T-cell (primary cell): ENCODE measurements at regions not wholly inside any gene's neighbourhood (a gene's known extent, or its start where the extent isn't known, plus 50 kb on each side); places are given as distances from the start of the nearest gene placed in this dataset.

ENCODE experiments used
- ATAC-seq, 4 experiments: fragments of 200-7000 bp in 3 of 4; fragments of 150-1000 bp in 1 of 4; cut with Tn5 transposase; replicated peaks in 1 of 4; 1 replicate in 3 of 4; 2 replicates in 1 of 4; pipeline ENCODE4 v1.10.0; 2021; ENCODE audit warnings: moderate library complexity in 3 of 4, mild to moderate bottlenecking in 2 of 4, moderate number of reproducible peaks in 1 of 4
- CTCF ChIA-PET, 2 donors: fragments of 300-600 bp; sonication (Branson Sonifier 250); formaldehyde crosslinking; loops; one replicate each; lab custom pipeline; 2022; ENCODE audit warnings: antibody characterized with exemption in 2 of 2; lab: Charles Lee
- POLR2A ChIA-PET, 2 donors: fragments of 300-600 bp; sonication (Branson Sonifier 250); formaldehyde crosslinking; loops; one replicate each; lab custom pipeline; 2022; ENCODE audit warnings: antibody characterized with exemption in 2 of 2; lab: Charles Lee
- DNase-seq, 35 experiments: peaks; one replicate each; pipeline versions ENCODE4 v3.0.0 to v3.0.0-alpha.2; 2013 to 2023
- H3K27ac ChIP-seq: one replicate; pipeline ENCODE4 v1.5.1; 2013; ENCODE audit warnings: low read length
- H3K27me3 ChIP-seq, 2 experiments: replicated peaks in 1 of 2; 1 replicate in 1 of 2; 2 replicates in 1 of 2; pipeline versions ENCODE4 v1.6.1 to v1.7.0; 2013; ENCODE audit warnings: low read length in 1 of 2, mixed read lengths in 1 of 2; ENCODE audit not compliant: control insufficient read depth in 2 of 2, insufficient read depth in 2 of 2; ENCODE audit errors: extremely low read depth in 1 of 2
- H3K36me3 ChIP-seq, 2 donors: 1 replicate in 1 of 2; 2 replicates in 1 of 2; pipeline versions ENCODE4 v1.6.1 to v1.7.0; 2013; ENCODE audit warnings: low read length in 1 of 2; ENCODE audit not compliant: control insufficient read depth in 2 of 2, insufficient read depth in 1 of 2; ENCODE audit errors: extremely low read depth in 1 of 2
- H3K4me1 ChIP-seq, 2 experiments: 1 replicate in 1 of 2; 2 replicates in 1 of 2; pipeline versions ENCODE4 v1.6.1 to v1.7.0; 2013; ENCODE audit warnings: low read length in 2 of 2, mixed read lengths in 1 of 2; ENCODE audit not compliant: insufficient read depth in 2 of 2, control insufficient read depth in 1 of 2; ENCODE audit errors: extremely low read depth in 1 of 2
- H3K4me3 ChIP-seq, 2 donors: 1 replicate in 1 of 2; 2 replicates in 1 of 2; pipeline versions ENCODE4 v1.5.1 to v1.7.0; 2013; ENCODE audit warnings: mild to moderate bottlenecking in 2 of 2, low read length in 1 of 2, moderate library complexity in 1 of 2; ENCODE audit not compliant: control insufficient read depth in 1 of 2; ENCODE audit errors: extremely low read depth in 1 of 2
- H3K9me3 ChIP-seq: 2 replicates; pipeline ENCODE4 v1.7.0; 2013
- H3K27ac Mint-ChIP-seq, 2 donors: one replicate each; pipeline ENCODE4 v1.8.0; 2020 to 2021; ENCODE audit warnings: mild to moderate bottlenecking in 2 of 2, mixed read lengths in 2 of 2
- H3K27me3 Mint-ChIP-seq, 2 donors: one replicate each; pipeline ENCODE4 v1.8.0; 2021 to 2022; ENCODE audit warnings: mixed read lengths in 2 of 2
- H3K36me3 Mint-ChIP-seq: one replicate; pipeline ENCODE4 v1.8.0; 2021; ENCODE audit warnings: mixed read lengths
- H3K4me1 Mint-ChIP-seq, 3 donors: one replicate each; pipeline ENCODE4 v1.8.0; 2020 to 2022; ENCODE audit warnings: mixed read lengths in 3 of 3, mild to moderate bottlenecking in 1 of 3
- H3K4me3 Mint-ChIP-seq, 3 donors: one replicate each; pipeline ENCODE4 v1.8.0; 2020 to 2022; ENCODE audit warnings: mild to moderate bottlenecking in 3 of 3, mixed read lengths in 3 of 3, moderate library complexity in 3 of 3
- H3K9me3 Mint-ChIP-seq, 3 donors: one replicate each; pipeline ENCODE4 v1.8.0; 2020 to 2022; ENCODE audit warnings: mixed read lengths in 3 of 3
- WGBS: methylation state at CpG from one replicate; pipeline ENCODE4 v1.1.5; 2013; ENCODE audit warnings: missing lambda C conversion rate; ENCODE audit not compliant: insufficient coverage; 5-methylcytosine and 5-hydroxymethylcytosine counted together

DNA sequence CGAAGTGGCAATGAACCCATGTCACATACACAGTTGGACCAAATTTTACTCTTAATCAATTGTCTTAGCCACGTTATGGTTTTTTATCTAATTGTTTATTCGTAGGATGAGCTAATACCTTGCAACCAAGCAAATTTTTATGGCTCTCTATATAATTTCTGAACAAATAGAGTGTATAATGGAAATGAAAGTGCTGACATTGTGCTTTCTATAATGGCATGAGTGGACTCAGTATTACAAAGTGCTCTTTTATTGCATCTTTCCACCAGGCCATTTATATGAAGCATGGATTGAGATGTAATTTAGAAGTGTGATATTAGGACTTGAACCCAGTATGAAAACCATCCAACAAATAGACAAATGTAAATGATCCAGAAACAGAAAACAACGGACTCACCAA lies 1096.0 kb downstream of the DTWD2 start:
- Histone ChIP-seq H3K9me3 (no peaks in the 10 kb centered on the region), H3K4me3 (no peak overlapping the region), H3K27ac (no peak overlapping the region), H3K4me1 (no peaks in the 10 kb centered on the region), H3K36me3 (no peaks in the 10 kb centered on the region), H3K27me3 (no peaks in the 10 kb centered on the region)
- H3K27me3 Mint-ChIP-seq = no peaks in the 10 kb centered on the region
- peaks cover 4 to 5% (median 5%) of the 10 kb centered on the region in 3 donors for H3K9me3 Mint-ChIP-seq
- ChIA-PET CTCF (no interaction called here), POLR2A (interaction anchor here in 1 of 2 donors (0.7 kb wide), 1 partner anchor 238 kb away, joined by 3 read pairs; no protein-coding TSS in a partner anchor)
- no peak overlapping the region for H3K4me3 Mint-ChIP-seq
- H3K36me3 Mint-ChIP-seq = no peaks in the 10 kb centered on the region
- DNase-seq (no peak), ATAC-seq (no peak)
- peaks cover 0 to 6% (median 3%) of the 10 kb centered on the region in 3 donors for H3K4me1 Mint-ChIP-seq
- WGBS = no CpG with 5 or more reads among the region's 4 CpGs
- no peak overlapping the region for H3K27ac Mint-ChIP-seq

- H3K9me3 ChIP-seq = no peaks in the 10 kb centered on the region
- no peaks in the 10 kb centered on the region for H3K4me1 ChIP-seq
- no peak overlapping the region for H3K27ac Mint-ChIP-seq
- H3K27ac ChIP-seq = no peak overlapping the region
- peaks cover 0 to 6% (median 3%) of the 10 kb centered on the region in 3 donors for H3K4me1 Mint-ChIP-seq
- H3K27me3 Mint-ChIP-seq = no peaks in the 10 kb centered on the region
- peaks cover 5 to 10% (median 9%) of the 10 kb centered on the region in 3 donors for H3K9me3 Mint-ChIP-seq
- POLR2A ChIA-PET = no interaction called here
- no peak for DNase-seq
- no peak for ATAC-seq
- H3K36me3 ChIP-seq = no peaks in the 10 kb centered on the region
- CTCF ChIA-PET = no interaction called here
- no peak overlapping the region for H3K4me3 ChIP-seq
- no peaks in the 10 kb centered on the region for H3K36me3 Mint-ChIP-seq
- peak overlapping the region in 1 of 3 donors; percentile 18 for H3K4me3 Mint-ChIP-seq
- H3K27me3 ChIP-seq = no peaks in the 10 kb centered on the region
Observed at GRCh38 chr5:117889596-117889995, 1098.8 kb downstream of the DTWD2 start.

DNA sequence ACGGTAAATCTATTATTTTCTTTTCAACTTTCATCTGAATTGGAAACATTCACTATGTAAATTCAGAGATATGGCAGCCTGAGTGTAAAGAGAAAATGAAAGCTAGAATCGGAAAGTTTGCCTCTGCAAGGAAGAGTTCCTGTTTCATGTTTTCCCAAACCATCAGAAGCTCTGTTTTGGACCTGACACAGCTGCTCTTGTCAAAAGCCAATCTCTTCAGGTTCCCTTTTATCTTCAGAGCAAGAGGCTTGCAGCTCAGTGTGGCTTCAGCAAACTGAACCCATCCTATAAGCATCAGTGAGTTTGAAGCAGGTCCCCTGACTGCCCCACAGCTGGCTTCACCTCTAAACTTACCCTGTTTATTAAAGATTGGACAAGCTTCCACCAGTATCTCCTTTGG lies 1099.7 kb downstream of the DTWD2 start:
- no peaks in the 10 kb centered on the region for H3K27me3 Mint-ChIP-seq
- POLR2A ChIA-PET = no interaction called here
- no peaks in the 10 kb centered on the region for H3K36me3 Mint-ChIP-seq
- H3K4me1 ChIP-seq = no peaks in the 10 kb centered on the region
- no peak overlapping the region for H3K27ac Mint-ChIP-seq
- ATAC-seq (no peak), DNase-seq (no peak)
- H3K27ac ChIP-seq = no peak overlapping the region
- peaks cover 0 to 6% (median 3%) of the 10 kb centered on the region in 3 donors for H3K4me1 Mint-ChIP-seq
- no peaks in the 10 kb centered on the region for H3K27me3 ChIP-seq
- no peak overlapping the region for H3K4me3 ChIP-seq
- CTCF ChIA-PET = no interaction called here
- H3K9me3 ChIP-seq = no peaks in the 10 kb centered on the region
- 0% methylated on average over 1 of the region's 2 CpGs for WGBS
- H3K36me3 ChIP-seq = no peaks in the 10 kb centered on the region
- H3K9me3 Mint-ChIP-seq = peaks cover 8 to 14% (median 9%) of the 10 kb centered on the region in 3 donors
- H3K4me3 Mint-ChIP-seq = peak overlapping the region in 1 of 3 donors; percentile 18

GRCh38 chr5:117881426-117882230 lies 1106.7 kb downstream of the DTWD2 start:
- ChIA-PET CTCF (no interaction called here), POLR2A (no interaction called here)
- Histone ChIP-seq H3K27me3 (no peaks in the 10 kb centered on the region), H3K9me3 (no peaks in the 10 kb centered on the region), H3K27ac (no peak overlapping the region), H3K4me3 (no peak overlapping the region), H3K36me3 (no peaks in the 10 kb centered on the region), H3K4me1 (no peaks in the 10 kb centered on the region)
- no peak for ATAC-seq
- Mint-ChIP-seq H3K4me3 (no peak overlapping the region), H3K9me3 (peaks cover 7 to 12% (median 8%) of the 10 kb centered on the region in 3 donors), H3K36me3 (no peaks in the 10 kb centered on the region), H3K27me3 (no peaks in the 10 kb centered on the region), H3K27ac (no peak overlapping the region), H3K4me1 (no peaks in the 10 kb centered on the region)
- no peak for DNase-seq
- WGBS = 62% methylated on average over 2 of the region's 4 CpGs

GRCh38 chr5:117880932-117881331 lies 1107.4 kb downstream of the DTWD2 start:
- no peaks in the 10 kb centered on the region for H3K4me1 Mint-ChIP-seq

DNA sequence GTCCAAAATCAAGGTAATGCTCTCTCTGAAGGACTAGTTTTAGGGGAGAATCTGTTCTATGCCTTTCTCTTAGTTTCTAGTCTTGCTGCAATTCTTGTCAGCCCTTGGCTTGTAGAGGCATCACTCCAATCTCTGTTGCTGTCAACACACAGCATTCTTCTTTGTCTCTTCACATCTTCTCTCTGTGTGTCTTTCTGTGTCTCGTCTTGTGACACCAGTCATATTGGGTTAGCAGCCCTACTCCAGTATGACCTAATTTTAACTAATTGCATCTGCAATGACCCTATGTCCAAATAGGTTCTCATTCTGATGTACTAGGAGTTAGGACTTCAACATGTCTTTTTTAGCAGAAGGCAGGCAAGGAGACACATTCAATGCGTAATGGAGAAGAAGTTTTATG lies 1110.6 kb downstream of the DTWD2 start:
- no peaks in the 10 kb centered on the region for H3K9me3 ChIP-seq
- H3K27ac ChIP-seq = no peak overlapping the region
- no peak overlapping the region for H3K27ac Mint-ChIP-seq
- no peak for ATAC-seq
- peaks cover 2 to 9% (median 3%) of the 10 kb centered on the region in 3 donors for H3K9me3 Mint-ChIP-seq
- POLR2A ChIA-PET = no interaction called here
- H3K36me3 Mint-ChIP-seq = no peaks in the 10 kb centered on the region
- no peaks in the 10 kb centered on the region for H3K4me1 Mint-ChIP-seq
- H3K4me1 ChIP-seq = no peaks in the 10 kb centered on the region
- 100% methylated on average over 1 of the region's 2 CpGs for WGBS
- H3K27me3 Mint-ChIP-seq = no peaks in the 10 kb centered on the region
- no peak for DNase-seq
- H3K27me3 ChIP-seq = no peaks in the 10 kb centered on the region
- CTCF ChIA-PET = no interaction called here
- H3K4me3 Mint-ChIP-seq = no peak overlapping the region
- no peak overlapping the region for H3K4me3 ChIP-seq
- no peaks in the 10 kb centered on the region for H3K36me3 ChIP-seq

More at GRCh38 chr5:117880932-117881331, 1107.4 kb downstream of the DTWD2 start:
- no peaks in the 10 kb centered on the region for H3K36me3 Mint-ChIP-seq
- H3K4me3 Mint-ChIP-seq = no peak overlapping the region
- Histone ChIP-seq H3K9me3 (no peaks in the 10 kb centered on the region), H3K27ac (no peak overlapping the region), H3K36me3 (no peaks in the 10 kb centered on the region), H3K27me3 (no peaks in the 10 kb centered on the region), H3K4me3 (no peak overlapping the region), H3K4me1 (no peaks in the 10 kb centered on the region)
- CTCF ChIA-PET = no interaction called here
- POLR2A ChIA-PET = no interaction called here
- ATAC-seq (no peak), DNase-seq (no peak)
- no peak overlapping the region for H3K27ac Mint-ChIP-seq
- no peaks in the 10 kb centered on the region for H3K27me3 Mint-ChIP-seq
- peaks cover 7 to 12% (median 7%) of the 10 kb centered on the region in 3 donors for H3K9me3 Mint-ChIP-seq
